Testis (tissue), 2 donors: ENCODE measurements at regions not wholly inside any gene's neighbourhood (a gene's known extent, or its start where the extent isn't known, plus 50 kb on each side); places are given as distances from the start of the nearest gene placed in this dataset.

Experiments used
- POLR2A ChIP-seq: fragments of 450-650 bp; IDR thresholded peaks from one replicate; pipeline ENCODE4 v1.6.1; 2017; ENCODE audit warnings: antibody characterized with exemption, mild to moderate bottlenecking, moderate library complexity
- TF ChIP-seq, protein P1 (sequence below), 3 experiments: fragments of 450-650 bp in 2 of 3; fragments of 200-600 bp in 1 of 3; sonication (generic) in 1 of 3; IDR thresholded peaks; one replicate each; pipeline ENCODE4 v1.5.1; 2016 to 2019; ENCODE audit warnings: antibody characterized with exemption in 3 of 3, mild to moderate bottlenecking in 2 of 3, moderate library complexity in 1 of 3

DNA sequence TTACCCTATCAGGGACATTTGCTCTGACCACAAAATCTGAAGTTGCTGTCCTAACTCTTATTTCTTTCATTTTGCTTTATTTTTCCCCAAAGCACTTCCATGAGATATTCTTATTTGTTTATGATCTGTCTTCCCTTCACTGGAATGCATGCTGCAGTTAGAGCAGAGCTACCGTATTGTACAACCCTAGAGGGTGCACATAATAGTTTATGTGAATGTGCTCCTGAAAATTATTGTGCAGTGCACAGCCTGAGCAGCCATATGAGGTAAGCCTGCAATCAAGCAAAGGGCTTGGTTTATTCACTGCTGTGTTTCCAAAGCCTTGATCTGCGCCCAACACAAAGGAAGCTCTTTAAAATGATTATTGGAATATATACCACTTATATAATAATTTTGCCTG, 120.3 kb upstream of the CADPS start:
- TF ChIP-seq, protein P1, sequence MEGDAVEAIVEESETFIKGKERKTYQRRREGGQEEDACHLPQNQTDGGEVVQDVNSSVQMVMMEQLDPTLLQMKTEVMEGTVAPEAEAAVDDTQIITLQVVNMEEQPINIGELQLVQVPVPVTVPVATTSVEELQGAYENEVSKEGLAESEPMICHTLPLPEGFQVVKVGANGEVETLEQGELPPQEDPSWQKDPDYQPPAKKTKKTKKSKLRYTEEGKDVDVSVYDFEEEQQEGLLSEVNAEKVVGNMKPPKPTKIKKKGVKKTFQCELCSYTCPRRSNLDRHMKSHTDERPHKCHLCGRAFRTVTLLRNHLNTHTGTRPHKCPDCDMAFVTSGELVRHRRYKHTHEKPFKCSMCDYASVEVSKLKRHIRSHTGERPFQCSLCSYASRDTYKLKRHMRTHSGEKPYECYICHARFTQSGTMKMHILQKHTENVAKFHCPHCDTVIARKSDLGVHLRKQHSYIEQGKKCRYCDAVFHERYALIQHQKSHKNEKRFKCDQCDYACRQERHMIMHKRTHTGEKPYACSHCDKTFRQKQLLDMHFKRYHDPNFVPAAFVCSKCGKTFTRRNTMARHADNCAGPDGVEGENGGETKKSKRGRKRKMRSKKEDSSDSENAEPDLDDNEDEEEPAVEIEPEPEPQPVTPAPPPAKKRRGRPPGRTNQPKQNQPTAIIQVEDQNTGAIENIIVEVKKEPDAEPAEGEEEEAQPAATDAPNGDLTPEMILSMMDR (IDR thresholded peaks at IDR 0.05): no peak
- TF ChIP-seq POLR2A: no peak
